GM21390 (cell line): ENCODE measurements at regions not wholly inside any gene's neighbourhood (a gene's known extent, or its start where the extent isn't known, plus 50 kb on each side); places are given as distances from the start of the nearest gene placed in this dataset.
A peak's percentile ranks its signal among the peaks of the same experiment; 100 is the strongest.

Experiments
- ATAC-seq: cut with Tn5 transposase; IDR thresholded peaks from one replicate; pipeline ENCODE4 v1.9.1; 2021; ENCODE audit not compliant: unreplicated experiment

- no peak for ATAC-seq
These were observed 86.1 kb upstream of the ARHGAP20 start for GRCh38 chr11:110798201-110798900.

DNA sequence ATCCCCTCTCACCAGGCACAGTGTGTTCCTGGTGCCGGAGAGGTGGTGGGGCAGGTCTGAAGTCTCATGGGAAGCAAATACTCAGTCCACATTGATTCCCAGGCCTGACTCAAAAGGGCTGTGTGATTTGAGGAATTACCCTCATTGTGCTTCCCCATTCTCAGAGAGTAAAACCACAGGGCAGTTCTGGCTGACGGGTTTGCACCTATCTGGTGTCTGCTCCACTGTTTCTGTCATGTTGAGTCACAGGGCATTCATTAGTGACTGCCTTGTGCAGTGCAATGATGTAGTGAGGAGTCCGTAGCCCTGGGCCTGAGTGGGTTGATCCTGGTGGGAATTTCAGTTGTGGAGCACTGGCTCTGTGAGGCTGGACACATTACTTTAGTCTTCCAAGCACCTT, 85.2 kb upstream of the ARHGAP20 start:
- ATAC-seq: peak; percentile 85

DNA sequence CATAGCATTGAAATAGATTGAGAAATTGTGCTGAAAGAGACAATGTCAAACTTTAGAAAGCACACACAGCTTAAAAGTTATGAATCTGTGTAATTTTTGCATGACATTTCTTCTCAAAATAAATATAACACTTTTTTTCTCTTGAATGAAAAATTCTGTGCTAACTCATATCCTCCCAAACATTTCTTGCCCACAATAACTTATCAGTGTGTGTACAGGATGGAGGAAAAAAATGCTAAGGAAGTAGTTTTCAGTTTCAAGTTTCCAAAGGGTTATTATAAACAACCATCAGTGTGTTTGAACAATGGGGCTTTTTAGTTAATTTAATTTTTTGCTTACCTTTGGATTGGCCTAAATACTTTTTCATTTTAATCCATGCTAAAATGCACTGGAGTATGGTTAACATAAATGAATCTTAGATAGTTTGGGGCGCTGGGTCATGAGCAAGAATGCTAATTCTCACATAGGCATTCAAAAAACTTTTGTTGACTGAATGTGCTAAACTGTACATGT, 82.9 kb upstream of the ARHGAP20 start:
- no peak for ATAC-seq

GRCh38 chr11:110793556-110793955, 81.3 kb upstream of the ARHGAP20 start:
- no peak for ATAC-seq

- no peak for ATAC-seq
These were observed 79.4 kb upstream of the ARHGAP20 start for GRCh38 chr11:110791621-110792020.

- ATAC-seq: no peak
These were observed 75.4 kb upstream of the ARHGAP20 start for GRCh38 chr11:110787680-110788079.

GRCh38 chr11:110786226-110786902, 74.1 kb upstream of the ARHGAP20 start:
- no peak for ATAC-seq

GRCh38 chr11:110785398-110785797, 73.2 kb upstream of the ARHGAP20 start:
- no peak for ATAC-seq

DNA sequence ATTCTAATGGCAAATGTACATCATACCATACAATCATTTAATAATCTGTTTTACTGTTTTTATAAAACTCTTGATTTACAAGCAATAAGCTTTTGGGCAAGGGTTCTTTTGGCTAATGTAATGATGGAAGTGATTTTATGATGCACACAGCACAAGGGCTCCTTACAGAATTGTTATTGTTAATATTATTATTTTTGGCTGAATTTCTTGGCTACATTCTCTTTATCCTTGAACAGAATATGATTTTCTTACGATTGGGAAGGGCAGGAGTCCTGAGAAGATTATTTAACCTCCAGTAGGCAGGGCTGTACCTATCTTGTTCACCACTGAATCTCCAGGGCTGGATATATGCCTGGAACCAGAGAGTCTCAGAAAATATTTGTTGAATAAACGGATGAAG, 70.4 kb upstream of the ARHGAP20 start:
- ATAC-seq: no peak

- no peak for ATAC-seq
These were observed 66.9 kb upstream of the ARHGAP20 start for GRCh38 chr11:110779108-110779507.

DNA sequence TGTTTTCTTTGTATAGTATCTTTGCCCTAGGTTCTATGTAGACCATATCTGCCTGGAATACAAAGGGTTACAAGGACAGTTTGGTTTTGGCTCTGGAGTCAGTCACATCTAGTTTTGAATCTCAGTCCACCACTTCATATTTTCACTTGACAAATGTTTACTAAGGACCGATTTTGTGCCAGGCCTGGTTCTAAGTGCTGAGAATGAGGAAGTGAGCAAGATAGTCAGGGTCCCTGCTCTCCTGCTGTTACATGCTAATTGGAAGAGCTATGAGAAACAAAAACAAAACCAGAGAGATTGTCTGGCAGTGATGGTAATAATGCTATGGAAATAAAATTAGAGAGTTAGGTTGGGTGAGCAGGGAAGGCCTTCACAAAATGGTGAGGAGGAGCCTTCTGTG, 66.1 kb upstream of the ARHGAP20 start:
- peak; percentile 65 for ATAC-seq

GRCh38 chr11:110777775-110778174, 65.5 kb upstream of the ARHGAP20 start:
- ATAC-seq: peak; percentile 52

- ATAC-seq: no peak
These were observed 63.8 kb upstream of the ARHGAP20 start for GRCh38 chr11:110776081-110776480.

DNA sequence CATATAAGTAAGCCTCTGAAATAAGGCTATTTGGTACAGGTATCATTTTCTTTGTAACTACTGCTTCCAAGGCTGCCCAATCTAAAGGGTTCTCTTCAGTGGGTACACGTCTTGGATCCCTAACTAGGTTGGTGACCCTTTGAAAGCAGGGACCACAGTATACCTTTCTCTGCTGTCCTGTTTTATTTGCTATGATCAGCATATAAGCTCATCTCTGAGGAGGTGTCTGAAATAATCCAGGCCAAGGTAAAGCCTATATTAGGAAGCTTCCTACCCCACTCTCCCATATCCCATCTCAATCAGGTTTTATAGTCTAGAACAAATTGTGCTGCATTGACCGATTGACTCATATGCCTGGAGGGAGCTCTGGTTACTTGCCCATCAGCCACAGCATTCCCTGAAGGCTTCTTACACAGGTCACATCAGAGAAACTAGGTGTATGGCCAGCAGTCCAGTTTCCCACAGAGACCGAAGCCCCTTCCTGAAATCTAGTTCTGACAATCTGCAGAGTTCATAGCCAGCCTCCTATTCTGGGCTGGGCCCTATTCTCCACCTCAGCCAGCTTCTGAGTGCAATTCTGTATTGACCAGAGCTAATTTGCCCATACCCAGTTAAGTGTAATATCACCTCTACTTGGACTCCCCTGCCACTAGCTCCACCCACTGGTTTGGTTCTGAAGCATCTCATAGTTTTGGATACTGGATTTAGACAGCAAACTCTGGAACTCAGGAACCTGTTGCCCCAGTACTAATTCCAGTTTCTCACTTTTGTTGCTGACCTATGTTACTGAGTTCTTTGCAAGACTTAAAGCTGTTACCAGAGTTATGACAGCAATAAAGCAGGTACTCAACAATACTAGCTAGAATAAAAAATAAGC, 62.1 kb upstream of the ARHGAP20 start:
- ATAC-seq: no peak

DNA sequence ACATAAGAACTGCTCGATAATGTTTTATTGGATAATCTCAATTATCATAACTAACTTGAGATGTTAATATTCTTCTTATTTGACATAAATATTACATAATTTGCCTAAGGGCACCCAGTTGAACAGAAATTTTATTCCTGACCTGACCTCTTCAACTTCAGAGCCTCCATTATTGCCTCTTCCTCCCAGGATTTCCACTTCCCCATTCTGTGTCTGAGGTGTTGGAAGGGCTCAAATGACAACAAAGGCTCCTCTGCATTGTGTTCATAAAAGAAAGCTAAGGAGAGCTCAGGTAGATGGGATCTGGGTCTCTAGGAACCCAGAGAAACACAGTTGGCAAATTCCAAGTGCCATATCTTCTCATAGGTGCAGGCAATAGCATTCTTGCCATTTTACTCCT, 61.2 kb upstream of the ARHGAP20 start:
- ATAC-seq: no peak

DNA sequence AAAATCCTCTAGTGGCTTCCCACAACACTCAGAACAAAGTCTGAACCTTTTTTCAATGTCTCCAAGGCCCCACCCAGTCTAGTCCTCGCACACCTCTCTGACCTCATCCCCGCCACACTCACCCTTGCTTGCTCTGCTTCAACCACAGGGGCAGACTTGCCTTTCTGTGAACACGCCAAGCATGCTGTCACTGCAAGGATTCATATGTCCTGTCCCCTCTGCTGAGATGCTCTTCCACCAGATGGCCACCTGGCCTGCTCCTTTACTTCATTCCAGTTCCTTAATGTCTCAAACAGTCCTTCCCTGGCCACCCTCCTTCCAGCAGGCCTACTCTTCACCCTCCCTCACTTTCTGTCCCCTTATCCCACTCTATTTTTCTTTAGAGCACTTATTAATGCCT, 60.6 kb upstream of the ARHGAP20 start:
- ATAC-seq: no peak

DNA sequence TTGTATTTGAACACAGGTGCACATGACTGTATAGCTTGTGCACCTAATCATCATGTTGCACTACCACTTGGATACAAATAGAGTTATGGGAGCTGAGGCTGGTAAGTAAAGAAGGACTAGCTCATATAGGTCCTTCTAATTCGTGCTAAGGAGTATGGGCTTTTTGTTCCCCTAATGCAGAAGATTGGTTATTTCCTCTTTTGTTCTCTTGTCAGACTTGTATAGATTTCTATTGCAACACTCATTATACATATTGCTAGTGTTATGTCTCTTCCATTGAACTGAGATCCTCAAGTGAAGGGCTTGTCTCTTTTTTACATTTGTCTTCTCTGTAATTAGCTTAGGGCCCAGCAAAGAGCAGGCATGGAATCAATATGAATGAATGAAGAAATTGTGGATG, 54.1 kb upstream of the ARHGAP20 start:
- ATAC-seq: no peak

- ATAC-seq: no peak
These were observed 52.2 kb upstream of the ARHGAP20 start for GRCh38 chr11:110764485-110764884.

DNA sequence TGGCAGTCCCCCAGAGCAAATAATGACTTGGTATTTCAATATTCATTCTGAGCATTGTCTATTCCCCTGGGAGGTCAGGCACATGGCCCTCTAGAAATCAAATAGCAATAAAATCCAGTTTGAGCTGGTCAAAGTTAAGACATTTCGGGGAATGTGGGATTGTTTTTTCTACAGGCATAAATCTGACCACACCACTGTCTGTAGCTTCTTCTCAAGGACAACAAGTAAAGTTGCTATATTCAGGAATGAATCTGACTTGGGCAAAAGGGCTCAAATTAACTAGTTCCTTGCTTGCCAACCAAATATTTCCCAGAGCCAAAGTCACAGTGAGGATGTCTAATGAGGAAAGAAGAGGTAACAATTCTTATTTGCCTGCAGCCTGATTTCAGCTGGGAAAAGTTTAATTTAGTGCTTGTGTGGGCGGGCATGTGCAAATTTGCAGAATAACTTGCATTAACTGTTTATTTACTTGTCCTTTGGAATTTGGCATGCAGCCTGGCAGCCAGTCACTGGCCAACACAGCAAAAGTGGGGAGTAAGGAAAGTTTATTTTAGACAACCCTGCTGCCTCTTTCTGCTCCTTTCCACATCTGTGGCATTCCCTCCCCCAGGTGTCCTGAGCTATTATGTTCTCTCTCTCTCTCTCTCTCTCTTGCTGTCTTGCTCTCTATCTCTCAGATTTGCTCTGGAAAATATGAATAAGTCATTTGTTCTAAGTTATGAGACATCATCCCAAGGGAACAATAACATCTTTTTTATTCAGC, 51.2 kb upstream of the ARHGAP20 start:
- no peak for ATAC-seq

GRCh38 chr11:110762590-110762989, 50.4 kb upstream of the ARHGAP20 start:
- ATAC-seq: no peak
